GM23338 (cell line): ENCODE measurements at regions not wholly inside any gene's neighbourhood (a gene's known extent, or its start where the extent isn't known, plus 50 kb on each side); places are given as distances from the start of the nearest gene placed in this dataset.

Source experiments
- ATAC-seq: fragments of 200-7000 bp; cut with Tn5 transposase; 3 replicates; pipeline ENCODE4 v1.9.1; 2020
- DNase-seq: peaks from one replicate; pipeline ENCODE4 v3.0.0-alpha.2; 2015; ENCODE audit warnings: low spot score
- H2AFZ ChIP-seq: fragments of 200-600 bp; sonication (generic); 2 replicates; pipeline ENCODE4 v1.8.0; 2016; ENCODE audit warnings: antibody characterized with exemption, mild to moderate bottlenecking, moderate library complexity
- H3F3A ChIP-seq: fragments of 200-600 bp; sonication (generic); replicated peaks from 2 replicates; pipeline ENCODE4 v1.8.0; 2017; ENCODE audit warnings: antibody characterized with exemption, mixed run types, low read depth
- H3K27ac ChIP-seq: fragments of 200-600 bp; sonication (generic); 2 replicates; pipeline ENCODE4 v1.6.1; 2016; ENCODE audit warnings: low read depth
- H3K27me3 ChIP-seq: fragments of 200-600 bp; sonication (generic); 2 replicates; pipeline ENCODE4 v1.8.0; 2016; ENCODE audit warnings: mild to moderate bottlenecking, mixed run types, moderate library complexity; ENCODE audit not compliant: insufficient read depth
- H3K36me3 ChIP-seq: fragments of 200-600 bp; sonication (generic); 2 replicates; pipeline ENCODE4 v1.8.0; 2016; ENCODE audit warnings: mild to moderate bottlenecking; ENCODE audit not compliant: insufficient read depth
- H3K4me1 ChIP-seq: fragments of 200-600 bp; sonication (generic); 2 replicates; pipeline ENCODE4 v1.8.0; 2016; ENCODE audit warnings: mild to moderate bottlenecking, moderate library complexity; ENCODE audit not compliant: insufficient read depth
- H3K4me2 ChIP-seq: fragments of 200-600 bp; sonication (generic); 2 replicates; pipeline ENCODE4 v1.7.1; 2017; ENCODE audit warnings: mixed run types
- H3K4me3 ChIP-seq: fragments of 200-600 bp; sonication (generic); 2 replicates; pipeline ENCODE4 v1.6.1; 2016; ENCODE audit warnings: mixed run types
- H3K79me2 ChIP-seq: fragments of 200-600 bp; sonication (generic); replicated peaks from 2 replicates; pipeline ENCODE4 v1.8.0; 2017; ENCODE audit warnings: mild to moderate bottlenecking; ENCODE audit not compliant: insufficient read depth
- H3K9me2 ChIP-seq: fragments of 200-600 bp; sonication (generic); 2 replicates; pipeline ENCODE4 v1.8.0; 2017; ENCODE audit not compliant: insufficient read depth
- H4K20me1 ChIP-seq: fragments of 200-600 bp; sonication (generic); replicated peaks from 2 replicates; pipeline ENCODE4 v1.8.0; 2017; ENCODE audit warnings: mild to moderate bottlenecking; ENCODE audit not compliant: insufficient read depth
- H3K27ac Mint-ChIP-seq: 2 replicates; pipeline ENCODE4 v1.8.0; 2020; ENCODE audit warnings: inconsistent platforms, mild to moderate bottlenecking, moderate library complexity, mixed read lengths
- H3K27me3 Mint-ChIP-seq: 3 replicates; pipeline ENCODE4 v1.8.0; 2022; ENCODE audit warnings: low read depth, mild to moderate bottlenecking, moderate library complexity, mixed read lengths, inconsistent platforms; ENCODE audit not compliant: insufficient read depth, poor library complexity
- H3K36me3 Mint-ChIP-seq: 3 replicates; pipeline ENCODE4 v1.8.0; 2021; ENCODE audit warnings: low read depth, mild to moderate bottlenecking, inconsistent platforms, moderate library complexity, mixed read lengths
- H3K4me1 Mint-ChIP-seq: 3 replicates; pipeline ENCODE4 v1.8.0; 2020; ENCODE audit warnings: mild to moderate bottlenecking, inconsistent platforms, mixed read lengths
- H3K4me3 Mint-ChIP-seq: 3 replicates; pipeline ENCODE4 v1.8.0; 2021; ENCODE audit warnings: moderate library complexity, mild to moderate bottlenecking, inconsistent platforms, mixed read lengths
- H3K9me3 Mint-ChIP-seq: 3 replicates; pipeline ENCODE4 v1.8.0; 2020; ENCODE audit warnings: moderate library complexity, mild to moderate bottlenecking, inconsistent platforms, mixed read lengths
- EZH2 ChIP-seq: fragments of 200-600 bp; sonication (generic); IDR thresholded peaks from one replicate; pipeline ENCODE4 v1.8.0; 2017; ENCODE audit warnings: antibody characterized with exemption, mild to moderate bottlenecking, low read depth; ENCODE audit not compliant: unreplicated experiment
- EZH2phosphoT487 ChIP-seq: fragments of 200-600 bp; sonication (generic); IDR thresholded peaks from one replicate; pipeline ENCODE4 v1.8.1; 2018; ENCODE audit warnings: antibody characterized with exemption; ENCODE audit not compliant: unreplicated experiment
- NANOG ChIP-seq: IDR thresholded peaks from 2 replicates; pipeline ENCODE4 v1.6.1; 2016; ENCODE audit warnings: antibody characterized with exemption, borderline replicate concordance
- POLR2AphosphoS5 ChIP-seq: IDR thresholded peaks from 2 replicates; pipeline ENCODE4 v1.6.1; 2016; ENCODE audit warnings: antibody characterized with exemption, low read depth
- STAT1 ChIP-seq: IDR thresholded peaks from one replicate; pipeline ENCODE4 v1.6.1; 2016; ENCODE audit warnings: antibody characterized with exemption; ENCODE audit not compliant: unreplicated experiment
- ZNF114 ChIP-seq: fragments of 250-450 bp; sonication (Bioruptor Pico); IDR thresholded peaks from 2 replicates; pipeline ENCODE4 v1.5.0; 2020; ENCODE audit warnings: mild to moderate bottlenecking, moderate library complexity
- ZNF331 ChIP-seq: fragments of 250-450 bp; sonication (Bioruptor Pico); IDR thresholded peaks from 2 replicates; pipeline ENCODE4 v1.5.0; 2020; ENCODE audit warnings: low read depth, mild to moderate bottlenecking, moderate library complexity
- ZNF462 ChIP-seq: fragments of 250-450 bp; sonication (Bioruptor Pico); IDR thresholded peaks from 2 replicates; pipeline ENCODE4 v1.5.0; 2020; ENCODE audit warnings: mild to moderate bottlenecking, moderate library complexity
- TF ChIP-seq, protein P1 (sequence below), 2 experiments: fragments of 200-600 bp in 1 of 2; sonication (generic) in 1 of 2; conservative IDR thresholded peaks; 2 replicates each; pipeline versions ENCODE4 v1.5.1 to v1.6.1; 2016 to 2017; ENCODE audit warnings: antibody characterized with exemption in 2 of 2, low read depth in 2 of 2, mild to moderate bottlenecking in 2 of 2, moderate library complexity in 1 of 2

GRCh38 chr5:99587983-99588382 lies 659.2 kb upstream of the CHD1 start (continued):
- TF ChIP-seq ZNF462 (CRISPR knock-in tag) = no peak
- no peak for TF ChIP-seq POLR2AphosphoS5
- TF ChIP-seq EZH2 = no peak
- no peak for TF ChIP-seq NANOG
- no peak for TF ChIP-seq EZH2phosphoT487
- no peak for TF ChIP-seq STAT1
- TF ChIP-seq ZNF331 = no peak

DNA sequence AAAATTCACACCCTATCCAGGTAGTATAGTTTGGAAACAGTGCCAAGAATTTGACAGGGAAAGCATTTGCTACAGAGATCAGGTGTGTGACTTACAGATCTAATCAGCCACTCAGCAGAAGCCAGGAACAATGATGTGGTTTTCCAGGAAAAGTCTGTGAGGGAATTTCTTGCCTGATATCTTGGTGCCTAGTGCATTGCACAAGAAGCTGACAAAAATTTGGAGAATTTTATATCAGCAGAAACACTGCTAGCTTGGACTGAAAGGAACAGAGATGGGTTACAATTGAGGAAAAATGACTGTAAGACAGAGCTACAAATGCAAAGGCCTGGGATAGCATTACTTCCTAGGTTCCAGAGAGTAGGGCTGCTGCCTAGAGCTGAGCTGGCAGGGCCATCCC lies 658.1 kb upstream of the CHD1 start:
- Histone ChIP-seq H3K79me2 (no peaks in the 10 kb centered on the region), H3K9me2 (no peaks in the 10 kb centered on the region), H4K20me1 (no peaks in the 10 kb centered on the region), H3F3A (no peaks in the 10 kb centered on the region), H3K4me3 (no peak overlapping the region), H3K36me3 (no peaks in the 10 kb centered on the region), H3K4me2 (no peak overlapping the region), H2AFZ (peak overlapping the region; percentile 63; the same call in 1 of the 2 replicates), H3K27me3 (no peaks in the 10 kb centered on the region), H3K27ac (no peak overlapping the region), H3K4me1 (peaks cover 15% of the 10 kb centered on the region)
- Mint-ChIP-seq H3K9me3 (no peaks in the 10 kb centered on the region), H3K4me3 (no peak overlapping the region), H3K36me3 (no peaks in the 10 kb centered on the region), H3K27me3 (no peaks in the 10 kb centered on the region), H3K4me1 (peaks cover 13% of the 10 kb centered on the region), H3K27ac (no peak overlapping the region)
- DNase-seq (no peak), ATAC-seq (no peak)
- TF ChIP-seq ZNF114 (CRISPR knock-in tag) = no peak
- TF ChIP-seq, protein P1, sequence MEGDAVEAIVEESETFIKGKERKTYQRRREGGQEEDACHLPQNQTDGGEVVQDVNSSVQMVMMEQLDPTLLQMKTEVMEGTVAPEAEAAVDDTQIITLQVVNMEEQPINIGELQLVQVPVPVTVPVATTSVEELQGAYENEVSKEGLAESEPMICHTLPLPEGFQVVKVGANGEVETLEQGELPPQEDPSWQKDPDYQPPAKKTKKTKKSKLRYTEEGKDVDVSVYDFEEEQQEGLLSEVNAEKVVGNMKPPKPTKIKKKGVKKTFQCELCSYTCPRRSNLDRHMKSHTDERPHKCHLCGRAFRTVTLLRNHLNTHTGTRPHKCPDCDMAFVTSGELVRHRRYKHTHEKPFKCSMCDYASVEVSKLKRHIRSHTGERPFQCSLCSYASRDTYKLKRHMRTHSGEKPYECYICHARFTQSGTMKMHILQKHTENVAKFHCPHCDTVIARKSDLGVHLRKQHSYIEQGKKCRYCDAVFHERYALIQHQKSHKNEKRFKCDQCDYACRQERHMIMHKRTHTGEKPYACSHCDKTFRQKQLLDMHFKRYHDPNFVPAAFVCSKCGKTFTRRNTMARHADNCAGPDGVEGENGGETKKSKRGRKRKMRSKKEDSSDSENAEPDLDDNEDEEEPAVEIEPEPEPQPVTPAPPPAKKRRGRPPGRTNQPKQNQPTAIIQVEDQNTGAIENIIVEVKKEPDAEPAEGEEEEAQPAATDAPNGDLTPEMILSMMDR (conservative IDR thresholded peaks at IDR 0.05; ENCODE audit: low read depth in 2 of 2) = no peak
- no peak for TF ChIP-seq ZNF462 (CRISPR knock-in tag)
- no peak for TF ChIP-seq POLR2AphosphoS5
